ENCODE measurements at regions not wholly inside any gene's neighbourhood (a gene's known extent, or its start where the extent isn't known, plus 50 kb on each side); places are given as distances from the start of the nearest gene placed in this dataset.
"Not testable (repeated sequence)": the region's sequence is repeated elsewhere in the genome, so short reads cannot be mapped to it uniquely, and the experiment has no call there.

- no peak for DNase-seq (ENCODE audit: low read depth in 3 of 3, low spot score in 2 of 3)
Measured at GRCh38 chr6:144353871-144354314, 68.8 kb downstream of the UTRN start.

- no peak for DNase-seq (ENCODE audit: low read depth in 3 of 3, low spot score in 2 of 3)
Measured at GRCh38 chr6:144359783-144360182, 74.6 kb downstream of the UTRN start.

- no peak for DNase-seq (ENCODE audit: low read depth in 3 of 3, low spot score in 2 of 3)
Measured at GRCh38 chr6:144360401-144360800, 75.3 kb downstream of the UTRN start.

- no peak for DNase-seq (ENCODE audit: low read depth in 3 of 3, low spot score in 2 of 3)
Measured at GRCh38 chr6:144361016-144361415, 75.9 kb downstream of the UTRN start.

GRCh38 chr6:144362042-144363018 is 77.2 kb downstream of the UTRN start:
- DNase-seq (ENCODE audit: low read depth in 3 of 3, low spot score in 2 of 3): no peak

GRCh38 chr6:144364208-144364720 is 79.1 kb downstream of the UTRN start:
- no peak for DNase-seq (ENCODE audit: low read depth in 3 of 3, low spot score in 2 of 3)

GRCh38 chr6:144364782-144365181 is 79.6 kb downstream of the UTRN start:
- no peak for DNase-seq (ENCODE audit: low read depth in 3 of 3, low spot score in 2 of 3)

GRCh38 chr6:144365271-144365670 is 80.1 kb downstream of the UTRN start:
- no peak for DNase-seq (ENCODE audit: low read depth in 3 of 3, low spot score in 2 of 3)

GRCh38 chr6:144369696-144370095 is 84.6 kb downstream of the UTRN start:
- not testable (repeated sequence) for DNase-seq (ENCODE audit: low read depth in 3 of 3, low spot score in 2 of 3)

GRCh38 chr6:144372116-144372515 is 87.0 kb downstream of the UTRN start:
- DNase-seq (ENCODE audit: low read depth in 3 of 3, low spot score in 2 of 3): no peak

- no peak for DNase-seq (ENCODE audit: low read depth in 3 of 3, low spot score in 2 of 3)
Measured at GRCh38 chr6:144372611-144373594, 87.8 kb downstream of the UTRN start.

- not testable (repeated sequence) for DNase-seq (ENCODE audit: low read depth in 3 of 3, low spot score in 2 of 3)
Measured at GRCh38 chr6:144374525-144374924, 89.4 kb downstream of the UTRN start.

- DNase-seq (ENCODE audit: low read depth in 3 of 3, low spot score in 2 of 3): no peak
Measured at GRCh38 chr6:144377586-144378210, 92.6 kb downstream of the UTRN start.

- no peak for DNase-seq (ENCODE audit: low read depth in 3 of 3, low spot score in 2 of 3)
Measured at GRCh38 chr6:144378437-144378836, 93.3 kb downstream of the UTRN start.

- DNase-seq (ENCODE audit: low read depth in 3 of 3, low spot score in 2 of 3): no peak
Measured at GRCh38 chr6:144379356-144379755, 94.2 kb downstream of the UTRN start.

- DNase-seq (ENCODE audit: low read depth in 3 of 3, low spot score in 2 of 3): not testable (repeated sequence)
Measured at GRCh38 chr6:144381499-144381898, 96.4 kb downstream of the UTRN start.

GRCh38 chr6:144383336-144383735 is 98.2 kb downstream of the UTRN start:
- DNase-seq (ENCODE audit: low read depth in 3 of 3, low spot score in 2 of 3): no peak

- DNase-seq (ENCODE audit: low read depth in 3 of 3, low spot score in 2 of 3): no peak
Measured at GRCh38 chr6:144384427-144384826, 99.3 kb downstream of the UTRN start.

- DNase-seq (ENCODE audit: low read depth in 3 of 3, low spot score in 2 of 3): not testable (repeated sequence)
Measured at GRCh38 chr6:144389474-144389873, 104.3 kb downstream of the UTRN start.

GRCh38 chr6:144390202-144390601 is 105.1 kb downstream of the UTRN start:
- DNase-seq (ENCODE audit: low read depth in 3 of 3, low spot score in 2 of 3): no peak
